ENCODE measurements at regions not wholly inside any gene's neighbourhood (a gene's known extent, or its start where the extent isn't known, plus 50 kb on each side); places are given as distances from the start of the nearest gene placed in this dataset.

GRCh38 chr9:30677221-30677620, 1707.2 kb upstream of the ACO1 start:
- no peak overlapping the region for H3K4me3 Mint-ChIP-seq
- H3K36me3 Mint-ChIP-seq (ENCODE audit: low read depth) = no peaks in the 10 kb centered on the region
- H3K9me3 Mint-ChIP-seq = no peaks in the 10 kb centered on the region
- no peak for DNase-seq
- H3K27ac Mint-ChIP-seq = no peak overlapping the region
- CTCF ChIA-PET = no interaction called here
- H3K27me3 Mint-ChIP-seq = no peaks in the 10 kb centered on the region
- POLR2A ChIA-PET = no interaction called here
- H3K4me1 Mint-ChIP-seq = no peaks in the 10 kb centered on the region

GRCh38 chr9:30688801-30689200, 1695.6 kb upstream of the ACO1 start:
- Mint-ChIP-seq H3K4me1 (no peaks in the 10 kb centered on the region), H3K9me3 (peaks cover 5% of the 10 kb centered on the region), H3K4me3 (no peak overlapping the region), H3K27ac (no peak overlapping the region), H3K27me3 (no peaks in the 10 kb centered on the region), H3K36me3 (ENCODE audit: low read depth) (no peaks in the 10 kb centered on the region)
- ChIA-PET POLR2A (no interaction called here), CTCF (no interaction called here)
- no peak for DNase-seq

DNA sequence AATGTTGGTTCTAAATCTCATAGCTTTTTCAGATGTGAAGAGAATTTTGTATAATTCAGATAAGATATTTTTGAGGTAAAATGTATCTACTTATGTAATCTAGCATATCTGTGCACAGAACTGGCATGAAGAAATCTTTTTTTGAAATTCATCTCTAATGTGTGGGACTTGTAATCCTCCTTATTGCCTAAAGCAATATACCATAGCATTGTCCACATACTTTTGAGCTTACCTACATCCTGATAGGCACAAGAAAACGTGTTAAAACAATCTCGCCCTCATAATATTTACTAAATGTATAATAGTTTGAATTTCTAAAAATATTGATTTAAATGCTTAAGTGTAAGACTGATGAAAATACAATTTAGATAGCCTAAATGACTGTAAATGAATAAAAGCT, 1686.5 kb upstream of the ACO1 start:
- Mint-ChIP-seq H3K27me3 (no peaks in the 10 kb centered on the region), H3K36me3 (ENCODE audit: low read depth) (no peaks in the 10 kb centered on the region), H3K9me3 (no peaks in the 10 kb centered on the region), H3K4me1 (no peaks in the 10 kb centered on the region), H3K4me3 (no peak overlapping the region), H3K27ac (no peak overlapping the region)
- no peak for DNase-seq
- ChIA-PET POLR2A (no interaction called here), CTCF (no interaction called here)

GRCh38 chr9:30711591-30711990, 1672.9 kb upstream of the ACO1 start:
- H3K27ac Mint-ChIP-seq = no peak overlapping the region
- no peaks in the 10 kb centered on the region for H3K36me3 Mint-ChIP-seq (ENCODE audit: low read depth)
- no peaks in the 10 kb centered on the region for H3K27me3 Mint-ChIP-seq
- DNase-seq = no peak
- no peaks in the 10 kb centered on the region for H3K9me3 Mint-ChIP-seq
- ChIA-PET CTCF (no interaction called here), POLR2A (no interaction called here)
- no peak overlapping the region for H3K4me3 Mint-ChIP-seq
- no peaks in the 10 kb centered on the region for H3K4me1 Mint-ChIP-seq

- ChIA-PET POLR2A (no interaction called here), CTCF (no interaction called here)
- H3K27me3 Mint-ChIP-seq = no peaks in the 10 kb centered on the region
- no peak overlapping the region for H3K4me3 Mint-ChIP-seq
- no peak overlapping the region for H3K27ac Mint-ChIP-seq
- H3K9me3 Mint-ChIP-seq = no peaks in the 10 kb centered on the region
- no peaks in the 10 kb centered on the region for H3K36me3 Mint-ChIP-seq (ENCODE audit: low read depth)
- no peak for DNase-seq
- H3K4me1 Mint-ChIP-seq = no peaks in the 10 kb centered on the region
These were observed 1671.2 kb upstream of the ACO1 start for GRCh38 chr9:30713243-30713642.

- no peak overlapping the region for H3K4me3 Mint-ChIP-seq
- no peaks in the 10 kb centered on the region for H3K4me1 Mint-ChIP-seq
- POLR2A ChIA-PET = no interaction called here
- no peak overlapping the region for H3K27ac Mint-ChIP-seq
- H3K27me3 Mint-ChIP-seq = no peaks in the 10 kb centered on the region
- H3K9me3 Mint-ChIP-seq = no peaks in the 10 kb centered on the region
- CTCF ChIA-PET = no interaction called here
- H3K36me3 Mint-ChIP-seq (ENCODE audit: low read depth) = no peaks in the 10 kb centered on the region
- no peak for DNase-seq
These were observed 1670.1 kb upstream of the ACO1 start for GRCh38 chr9:30714389-30714788.

DNA sequence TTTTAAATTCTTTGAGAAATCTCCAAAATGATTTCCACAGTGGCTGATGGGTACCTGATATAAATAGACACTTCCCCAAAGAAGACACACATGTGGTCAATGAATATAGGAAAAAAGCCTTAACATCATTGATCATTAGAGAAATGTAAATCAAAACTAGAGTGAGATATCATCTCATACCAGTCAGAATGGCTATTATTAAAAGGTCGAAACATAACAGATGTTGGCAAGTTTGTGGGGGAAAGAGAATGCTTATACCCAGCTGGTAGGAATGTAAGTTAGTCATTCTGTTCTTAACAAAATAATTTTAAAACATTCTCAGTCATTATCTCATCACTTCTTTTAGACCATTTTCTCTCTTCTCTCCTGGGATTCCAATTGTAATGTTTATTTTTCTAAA, 1666.0 kb upstream of the ACO1 start:
- no peak overlapping the region for H3K4me3 Mint-ChIP-seq
- no peak for DNase-seq
- H3K4me1 Mint-ChIP-seq = no peaks in the 10 kb centered on the region
- H3K27me3 Mint-ChIP-seq = no peaks in the 10 kb centered on the region
- CTCF ChIA-PET = no interaction called here
- no peaks in the 10 kb centered on the region for H3K9me3 Mint-ChIP-seq
- no peaks in the 10 kb centered on the region for H3K36me3 Mint-ChIP-seq (ENCODE audit: low read depth)
- POLR2A ChIA-PET = no interaction called here
- H3K27ac Mint-ChIP-seq = no peak overlapping the region

DNA sequence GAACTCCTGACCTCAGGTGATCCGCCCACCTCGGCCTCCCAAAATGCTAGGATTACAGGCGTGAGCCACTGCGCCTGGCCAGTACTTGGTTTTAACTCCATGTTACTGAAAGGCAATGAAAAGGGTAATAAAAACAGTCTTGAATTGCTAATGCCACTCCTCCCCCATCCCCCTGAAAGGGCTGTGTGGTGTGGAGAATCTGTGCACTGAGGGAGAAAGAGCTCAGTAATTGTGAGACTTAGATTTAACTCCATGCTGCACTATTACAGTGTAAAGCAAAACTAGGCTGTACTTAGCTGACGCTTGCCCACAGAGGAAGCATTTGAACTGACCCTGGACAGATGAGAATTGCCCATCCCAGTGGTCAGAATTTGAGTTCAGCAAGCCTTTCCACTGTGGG, 1662.4 kb upstream of the ACO1 start:
- Mint-ChIP-seq H3K27ac (no peak overlapping the region), H3K9me3 (no peaks in the 10 kb centered on the region), H3K27me3 (no peaks in the 10 kb centered on the region), H3K4me3 (no peak overlapping the region), H3K36me3 (ENCODE audit: low read depth) (no peaks in the 10 kb centered on the region), H3K4me1 (no peaks in the 10 kb centered on the region)
- ChIA-PET CTCF (no interaction called here), POLR2A (no interaction called here)
- no peak for DNase-seq

DNA sequence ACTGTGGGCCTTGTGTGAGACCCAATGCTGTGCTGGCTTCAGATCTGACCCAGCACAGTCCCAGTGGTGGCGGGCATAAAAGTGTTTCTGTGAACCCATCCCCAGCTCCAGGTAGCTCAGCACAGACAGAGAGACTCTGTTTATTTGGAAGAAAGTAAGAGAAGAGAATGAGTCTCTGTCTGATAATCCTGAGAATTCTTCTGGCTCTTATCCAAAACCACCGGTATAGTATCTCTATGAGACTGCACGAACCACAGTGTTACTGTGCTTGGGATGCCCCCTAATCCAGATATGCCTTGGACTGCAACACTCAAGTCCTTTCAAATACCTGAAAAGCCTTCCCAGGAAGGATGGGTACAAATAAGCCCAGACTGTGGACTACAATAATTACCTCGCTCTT, 1660.8 kb upstream of the ACO1 start:
- no peak overlapping the region for H3K27ac Mint-ChIP-seq
- no peak for DNase-seq
- ChIA-PET POLR2A (no interaction called here), CTCF (no interaction called here)
- no peak overlapping the region for H3K4me3 Mint-ChIP-seq
- no peaks in the 10 kb centered on the region for H3K36me3 Mint-ChIP-seq (ENCODE audit: low read depth)
- H3K27me3 Mint-ChIP-seq = no peaks in the 10 kb centered on the region
- no peaks in the 10 kb centered on the region for H3K4me1 Mint-ChIP-seq
- no peaks in the 10 kb centered on the region for H3K9me3 Mint-ChIP-seq

DNA sequence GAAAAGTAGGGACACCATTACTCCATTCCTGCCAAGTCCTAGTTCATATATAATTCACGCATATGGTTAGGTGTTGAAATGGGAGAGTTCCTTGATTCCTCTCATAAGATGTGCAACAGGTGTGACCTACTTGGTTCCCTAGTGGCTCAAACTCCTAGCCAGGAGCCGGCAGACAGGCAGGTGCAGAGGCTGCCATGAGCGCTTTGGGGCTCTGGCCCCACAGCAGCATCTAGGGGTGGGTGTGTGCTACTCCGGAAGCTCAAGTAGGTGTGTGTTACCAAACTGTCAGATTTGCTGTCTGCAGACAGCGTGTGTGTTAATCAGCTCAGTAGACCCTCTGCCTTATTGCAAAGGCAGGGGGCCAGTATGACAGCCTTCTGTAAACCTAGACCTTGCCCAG, 1652.4 kb upstream of the ACO1 start:
- POLR2A ChIA-PET = no interaction called here
- H3K27me3 Mint-ChIP-seq = no peaks in the 10 kb centered on the region
- H3K9me3 Mint-ChIP-seq = no peaks in the 10 kb centered on the region
- H3K27ac Mint-ChIP-seq = no peak overlapping the region
- no peaks in the 10 kb centered on the region for H3K36me3 Mint-ChIP-seq (ENCODE audit: low read depth)
- no peak for DNase-seq
- CTCF ChIA-PET = interaction anchor here (0.5 kb wide), 1 partner anchor 98 kb away, joined by 3 read pairs; no protein-coding TSS in a partner anchor
- H3K4me3 Mint-ChIP-seq = no peak overlapping the region
- no peaks in the 10 kb centered on the region for H3K4me1 Mint-ChIP-seq

- H3K9me3 Mint-ChIP-seq = no peaks in the 10 kb centered on the region
- no peak overlapping the region for H3K27ac Mint-ChIP-seq
- H3K27me3 Mint-ChIP-seq = no peaks in the 10 kb centered on the region
- H3K4me3 Mint-ChIP-seq = no peak overlapping the region
- POLR2A ChIA-PET = no interaction called here
- no peak for DNase-seq
- H3K4me1 Mint-ChIP-seq = no peaks in the 10 kb centered on the region
- H3K36me3 Mint-ChIP-seq (ENCODE audit: low read depth) = no peaks in the 10 kb centered on the region
- CTCF ChIA-PET = no interaction called here
These were observed 1639.6 kb upstream of the ACO1 start for GRCh38 chr9:30744871-30745270.

DNA sequence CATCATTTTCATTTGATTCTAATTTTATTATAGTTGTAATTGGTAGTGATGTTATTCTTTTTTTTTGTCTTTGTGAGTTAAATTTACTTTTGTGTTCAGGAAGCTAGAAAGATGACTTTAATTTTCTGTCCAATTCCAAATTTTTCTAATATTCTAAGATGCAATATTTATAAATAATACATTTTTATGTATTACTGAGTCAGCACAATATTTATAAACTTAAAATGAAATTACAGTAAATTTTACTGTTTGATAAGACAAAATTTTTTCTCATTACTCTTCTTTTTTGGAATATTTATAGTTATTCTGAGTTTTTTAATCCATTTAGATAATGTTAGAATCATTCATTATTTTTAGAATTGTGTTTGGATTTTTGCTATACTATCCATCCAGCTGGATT, 1637.9 kb upstream of the ACO1 start:
- ChIA-PET POLR2A (no interaction called here), CTCF (no interaction called here)
- H3K4me3 Mint-ChIP-seq = no peak overlapping the region
- DNase-seq = no peak
- no peak overlapping the region for H3K27ac Mint-ChIP-seq
- H3K36me3 Mint-ChIP-seq (ENCODE audit: low read depth) = no peaks in the 10 kb centered on the region
- no peaks in the 10 kb centered on the region for H3K27me3 Mint-ChIP-seq
- no peaks in the 10 kb centered on the region for H3K9me3 Mint-ChIP-seq
- H3K4me1 Mint-ChIP-seq = no peaks in the 10 kb centered on the region

GRCh38 chr9:30757723-30758122, 1626.7 kb upstream of the ACO1 start:
- no peak for DNase-seq
- ChIA-PET CTCF (no interaction called here), POLR2A (no interaction called here)
- no peaks in the 10 kb centered on the region for H3K9me3 Mint-ChIP-seq
- no peaks in the 10 kb centered on the region for H3K36me3 Mint-ChIP-seq (ENCODE audit: low read depth)
- no peak overlapping the region for H3K27ac Mint-ChIP-seq
- H3K4me1 Mint-ChIP-seq = no peaks in the 10 kb centered on the region
- no peaks in the 10 kb centered on the region for H3K27me3 Mint-ChIP-seq
- H3K4me3 Mint-ChIP-seq = no peak overlapping the region

GRCh38 chr9:30758726-30759446, 1625.6 kb upstream of the ACO1 start:
- H3K4me3 Mint-ChIP-seq = no peak overlapping the region
- DNase-seq = no peak
- ChIA-PET CTCF (no interaction called here), POLR2A (no interaction called here)
- no peaks in the 10 kb centered on the region for H3K36me3 Mint-ChIP-seq (ENCODE audit: low read depth)
- no peaks in the 10 kb centered on the region for H3K9me3 Mint-ChIP-seq
- no peak overlapping the region for H3K27ac Mint-ChIP-seq
- no peaks in the 10 kb centered on the region for H3K4me1 Mint-ChIP-seq
- no peaks in the 10 kb centered on the region for H3K27me3 Mint-ChIP-seq

DNA sequence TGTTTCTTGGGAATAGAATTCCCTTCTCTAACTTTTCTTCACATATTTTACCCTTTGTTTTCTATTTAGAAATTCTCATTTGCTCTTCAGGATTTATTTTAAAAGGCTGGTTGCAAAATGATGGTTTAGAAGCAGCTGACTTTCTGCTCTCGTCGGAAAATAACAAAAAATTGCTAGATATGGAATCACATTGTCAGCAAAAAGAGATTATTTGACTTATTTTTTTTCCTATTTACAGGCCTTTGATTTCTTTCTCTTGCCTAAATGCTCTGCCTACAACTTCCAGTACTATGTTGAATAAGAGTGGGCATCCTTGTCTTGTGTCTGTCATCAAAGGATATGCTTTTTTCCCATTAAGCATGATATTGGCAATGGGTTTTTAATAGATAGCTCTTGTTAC, 1619.1 kb upstream of the ACO1 start:
- CTCF ChIA-PET = no interaction called here
- Mint-ChIP-seq H3K4me3 (no peak overlapping the region), H3K27me3 (no peaks in the 10 kb centered on the region), H3K27ac (no peak overlapping the region), H3K36me3 (ENCODE audit: low read depth) (no peaks in the 10 kb centered on the region), H3K4me1 (no peaks in the 10 kb centered on the region), H3K9me3 (no peaks in the 10 kb centered on the region)
- no peak for DNase-seq
- POLR2A ChIA-PET = no interaction called here

Measured in activated CD4-positive, alpha-beta memory T cell treated with anti-CD3 and anti-CD28 coated beads, Interleukin-2, amount 10 ng/mL, durations not matched to agents 7 days and 5 days (primary cell).